Ascending aorta (tissue), 2 donors: ENCODE measurements at regions not wholly inside any gene's neighbourhood (a gene's known extent, or its start where the extent isn't known, plus 50 kb on each side); places are given as distances from the start of the nearest gene placed in this dataset.

ENCODE experiments used
- DNase-seq, 2 donors: peaks; one replicate each; pipeline ENCODE4 v3.0.0-alpha.2; 2019; ENCODE audit warnings: low spot score in 2 of 2
- H3K27ac ChIP-seq, 2 donors: fragments of 200-600 bp; sonication (generic); one replicate each; pipeline ENCODE4 v1.5.1; 2016 to 2017; ENCODE audit warnings: mild to moderate bottlenecking in 1 of 2
- H3K27me3 ChIP-seq: fragments of 200-600 bp; sonication (generic); one replicate; pipeline ENCODE4 v1.5.1; 2017
- H3K36me3 ChIP-seq, 2 donors: fragments of 200-600 bp; sonication (generic); one replicate each; pipeline ENCODE4 v1.5.1; 2016
- H3K4me1 ChIP-seq, 2 donors: fragments of 200-600 bp; sonication (generic); one replicate each; pipeline ENCODE4 v1.5.1; 2016 to 2017; ENCODE audit warnings: mild to moderate bottlenecking in 1 of 2
- H3K4me3 ChIP-seq, 2 donors: fragments of 200-600 bp; sonication (generic); one replicate each; pipeline ENCODE4 v1.5.1; 2016 to 2017; ENCODE audit warnings: mild to moderate bottlenecking in 1 of 2
- H3K9me3 ChIP-seq, 2 donors: fragments of 200-600 bp; sonication (generic); one replicate each; pipeline ENCODE4 v1.5.1; 2016
- CTCF ChIP-seq, 3 experiments: fragments of 200-600 bp in 2 of 3; fragments of 450-650 bp in 1 of 3; sonication (generic) in 2 of 3; IDR thresholded peaks; one replicate each; pipeline ENCODE4 v1.5.1; 2016 to 2019; ENCODE audit warnings: antibody characterized with exemption in 3 of 3, mild to moderate bottlenecking in 1 of 3, moderate library complexity in 1 of 3
- intact Hi-C: fragments of 100-400 bp; cut with DNase I; formaldehyde crosslinking; loops from one replicate; pipeline ENCODE4 v1.15.1; 2023

DNA sequence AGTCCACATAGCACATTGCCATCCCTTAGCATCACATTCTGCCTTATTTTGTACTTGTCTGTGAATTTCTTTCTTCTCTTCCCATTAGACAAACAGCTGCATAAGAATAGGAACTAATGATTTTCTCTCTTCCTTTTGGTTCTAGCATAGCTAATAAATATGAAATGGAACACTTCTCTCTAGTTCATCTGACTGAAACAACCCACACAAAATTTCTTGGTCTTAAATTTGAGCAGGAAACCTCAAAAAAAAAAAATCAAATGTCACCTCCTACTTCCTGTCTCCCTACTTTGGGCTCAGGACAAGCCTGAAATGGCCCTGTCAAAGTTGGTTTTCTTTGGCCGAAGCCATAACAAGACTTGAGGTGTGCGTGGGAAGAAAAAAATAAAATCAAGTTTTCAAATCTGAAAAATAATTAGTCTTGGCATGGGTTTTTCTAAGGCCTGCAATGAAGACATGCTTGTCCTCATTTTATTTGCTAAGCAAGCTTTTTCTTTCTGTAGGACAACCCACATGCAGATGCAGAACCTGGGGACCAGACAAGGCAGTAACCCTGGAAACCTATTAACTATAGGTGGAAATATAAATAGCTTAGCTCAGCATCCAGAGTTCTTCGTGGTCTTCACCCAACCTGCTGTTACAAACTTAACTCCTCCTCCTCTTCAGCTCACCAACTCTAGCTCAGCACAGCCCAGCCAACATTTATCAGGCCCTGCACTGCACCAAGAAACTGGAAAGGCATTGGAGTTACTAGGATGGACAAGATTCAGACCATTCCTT lies 523.5 kb upstream of the KLF4 start:
- H3K4me3 ChIP-seq, result no peak overlapping the region
- no peak for DNase-seq
- H3K4me1 ChIP-seq, result no peaks in the 10 kb centered on the region
- no peak for TF ChIP-seq CTCF (IDR thresholded peaks at IDR 0.05)
- no peaks in the 10 kb centered on the region for H3K9me3 ChIP-seq
- no peaks in the 10 kb centered on the region for H3K36me3 ChIP-seq
- peak overlapping the region in 1 of 2 donors; percentile 3 for H3K27ac ChIP-seq
- intact Hi-C loops, result no loop called here
- no peaks in the 10 kb centered on the region for H3K27me3 ChIP-seq

DNA sequence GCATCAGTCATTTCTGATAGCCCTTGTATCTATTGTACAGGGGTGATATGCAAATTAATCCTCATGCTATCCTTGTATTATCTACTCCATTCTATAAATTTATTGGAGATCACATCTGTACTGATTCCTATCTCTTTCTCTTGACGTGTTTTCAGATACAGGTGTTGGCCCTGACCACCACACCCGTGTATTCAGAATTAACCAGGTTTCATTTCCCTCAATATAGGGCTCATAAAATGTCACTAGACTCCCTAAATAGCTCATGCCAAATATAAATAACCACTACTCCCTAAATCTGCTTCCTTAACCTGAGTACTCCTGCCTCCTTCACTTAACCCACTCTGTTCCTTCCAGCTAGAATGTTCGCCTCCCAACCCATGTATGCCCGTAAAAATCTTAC lies 522.8 kb upstream of the KLF4 start:
- no peak for TF ChIP-seq CTCF (IDR thresholded peaks at IDR 0.05)
- H3K4me1 ChIP-seq, result no peaks in the 10 kb centered on the region
- no peaks in the 10 kb centered on the region for H3K36me3 ChIP-seq
- no peak for DNase-seq
- no peaks in the 10 kb centered on the region for H3K9me3 ChIP-seq
- peak overlapping the region in 1 of 2 donors; percentile 3 for H3K27ac ChIP-seq
- no peaks in the 10 kb centered on the region for H3K27me3 ChIP-seq
- intact Hi-C loops, result no loop called here
- H3K4me3 ChIP-seq, result no peak overlapping the region

- no peaks in the 10 kb centered on the region for H3K4me1 ChIP-seq
- H3K4me3 ChIP-seq, result no peak overlapping the region
- intact Hi-C loops, result no loop called here
- no peak overlapping the region for H3K27ac ChIP-seq
- H3K27me3 ChIP-seq, result no peaks in the 10 kb centered on the region
- H3K36me3 ChIP-seq, result no peaks in the 10 kb centered on the region
- H3K9me3 ChIP-seq, result no peaks in the 10 kb centered on the region
- no peak for DNase-seq
- no peak for TF ChIP-seq CTCF (IDR thresholded peaks at IDR 0.05)
Measured at GRCh38 chr9:108003526-108003925, 514.0 kb upstream of the KLF4 start.

DNA sequence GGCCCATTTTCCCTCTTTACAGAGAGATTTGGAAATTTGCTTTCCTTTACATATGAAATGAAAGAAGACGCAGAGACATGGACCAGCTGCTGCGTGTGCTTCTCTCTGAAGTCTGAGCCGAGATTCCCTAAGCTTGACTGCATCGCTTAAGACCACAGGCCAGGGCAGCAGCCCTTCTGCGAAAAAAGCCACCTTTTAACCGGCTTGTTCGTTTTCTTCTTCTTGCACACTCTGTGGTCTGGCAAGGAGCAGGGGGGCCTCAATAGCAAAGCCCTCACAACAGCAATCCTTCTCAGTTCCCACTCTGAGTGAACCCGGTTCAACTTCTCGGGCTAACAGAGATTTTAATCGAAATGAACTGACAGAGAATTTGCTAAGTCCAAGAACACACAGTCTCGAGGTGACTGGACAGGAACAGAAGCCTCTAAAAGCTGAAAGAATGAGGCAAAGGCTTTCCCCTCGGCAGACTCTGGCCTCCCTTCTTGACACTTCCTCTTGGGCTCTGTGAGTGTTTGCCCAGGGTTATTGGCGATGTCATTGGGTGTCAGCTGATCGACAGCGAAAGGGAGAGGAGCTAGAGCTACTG lies 512.9 kb upstream of the KLF4 start:
- TF ChIP-seq CTCF (IDR thresholded peaks at IDR 0.05), result no peak
- Histone ChIP-seq H3K27me3 (no peaks in the 10 kb centered on the region), H3K27ac (no peak overlapping the region), H3K36me3 (no peaks in the 10 kb centered on the region), H3K4me1 (no peaks in the 10 kb centered on the region), H3K9me3 (no peaks in the 10 kb centered on the region), H3K4me3 (no peak overlapping the region)
- intact Hi-C loops, result no loop called here
- no peak for DNase-seq

- no peaks in the 10 kb centered on the region for H3K9me3 ChIP-seq
- H3K4me1 ChIP-seq, result no peaks in the 10 kb centered on the region
- intact Hi-C loops, result no loop called here
- H3K27me3 ChIP-seq, result no peaks in the 10 kb centered on the region
- no peak overlapping the region for H3K4me3 ChIP-seq
- H3K36me3 ChIP-seq, result no peaks in the 10 kb centered on the region
- H3K27ac ChIP-seq, result no peak overlapping the region
- DNase-seq, result no peak
- no peak for TF ChIP-seq CTCF (IDR thresholded peaks at IDR 0.05)
Measured at GRCh38 chr9:108001237-108001636, 511.7 kb upstream of the KLF4 start.
